HG02938 (cell line): ENCODE measurements at regions not wholly inside any gene's neighbourhood (a gene's known extent, or its start where the extent isn't known, plus 50 kb on each side); places are given as distances from the start of the nearest gene placed in this dataset.
A peak's percentile ranks its signal among the peaks of the same experiment; 100 is the strongest.

Experiments used
- ATAC-seq: cut with Tn5 transposase; IDR thresholded peaks from one replicate; pipeline ENCODE4 v1.9.1; 2021; ENCODE audit warnings: mild to moderate bottlenecking, moderate library complexity; ENCODE audit not compliant: unreplicated experiment

DNA sequence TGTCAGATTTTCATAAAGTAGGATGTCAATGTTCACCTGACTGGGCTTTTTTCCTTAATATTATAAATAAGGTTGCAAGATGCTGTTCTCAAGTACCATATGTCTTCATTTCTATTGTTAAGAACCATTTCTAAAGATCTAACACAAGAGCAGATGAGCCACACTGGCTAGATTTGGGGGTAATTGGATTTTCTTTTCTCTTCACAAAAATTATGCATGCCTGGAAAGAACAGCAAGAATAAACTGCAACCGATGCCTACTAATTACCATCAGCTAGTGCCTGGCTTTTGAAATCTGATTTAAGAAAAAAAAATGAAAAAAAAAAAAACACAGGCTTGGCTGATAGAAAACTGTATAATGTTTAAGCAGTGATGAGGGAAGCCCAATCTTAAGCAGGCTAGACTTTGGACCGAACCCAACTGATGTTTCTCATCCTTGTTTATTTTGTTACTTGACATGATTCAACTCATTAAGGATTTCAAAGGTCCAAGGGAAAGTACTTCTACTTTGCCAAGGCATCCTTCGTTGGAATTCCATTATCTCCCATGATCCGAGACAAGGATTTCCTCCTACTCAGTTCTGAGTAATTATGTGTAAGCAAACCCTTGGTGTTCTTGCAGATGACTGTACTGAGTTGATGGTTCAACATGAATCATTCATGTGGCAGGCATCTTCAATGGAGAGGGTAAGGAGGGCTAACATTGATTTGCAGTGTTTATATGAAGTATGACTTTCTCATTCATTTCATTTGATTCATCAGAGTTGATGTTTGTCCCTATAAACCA is 300.5 kb downstream of the SPRY2 start:
- no peak for ATAC-seq

DNA sequence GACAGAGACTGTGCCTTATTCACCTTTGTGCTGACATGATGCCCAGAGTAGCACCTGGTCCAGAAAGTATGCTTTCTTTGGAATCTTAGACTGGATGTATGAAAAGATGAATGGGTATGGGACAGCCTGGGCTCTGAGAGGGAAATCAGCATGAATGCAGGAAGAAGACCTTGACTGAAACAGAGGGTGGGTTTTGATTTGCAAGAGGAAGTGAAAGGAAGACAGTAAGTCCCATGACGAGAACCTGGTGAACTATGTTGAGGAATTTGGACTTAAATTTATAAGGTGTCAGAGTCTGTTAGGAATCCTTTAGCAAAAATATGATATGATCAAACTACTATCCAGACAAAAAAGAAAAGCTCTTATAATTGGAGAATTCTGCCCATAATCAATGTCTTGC is 301.9 kb downstream of the SPRY2 start:
- ATAC-seq: peak; percentile 66

DNA sequence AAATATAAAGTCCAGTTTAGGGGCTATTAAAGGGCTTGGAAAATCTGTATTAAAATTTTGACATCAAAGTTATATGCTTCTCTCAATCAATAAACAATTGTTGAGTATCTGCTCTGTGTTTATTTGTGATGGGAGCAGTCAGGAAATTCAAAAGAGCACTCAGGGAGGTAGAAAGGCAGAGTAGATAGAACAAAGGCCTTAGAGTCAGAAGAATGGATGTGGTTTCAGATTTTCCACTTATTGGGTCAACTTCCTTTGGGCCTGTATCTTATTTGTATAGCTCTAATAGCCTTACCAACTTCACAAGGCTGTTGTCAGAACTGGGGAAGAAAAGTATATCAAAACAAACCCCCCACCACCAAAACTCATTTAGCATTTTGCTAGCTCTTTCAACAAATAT is 302.6 kb downstream of the SPRY2 start:
- no peak for ATAC-seq

DNA sequence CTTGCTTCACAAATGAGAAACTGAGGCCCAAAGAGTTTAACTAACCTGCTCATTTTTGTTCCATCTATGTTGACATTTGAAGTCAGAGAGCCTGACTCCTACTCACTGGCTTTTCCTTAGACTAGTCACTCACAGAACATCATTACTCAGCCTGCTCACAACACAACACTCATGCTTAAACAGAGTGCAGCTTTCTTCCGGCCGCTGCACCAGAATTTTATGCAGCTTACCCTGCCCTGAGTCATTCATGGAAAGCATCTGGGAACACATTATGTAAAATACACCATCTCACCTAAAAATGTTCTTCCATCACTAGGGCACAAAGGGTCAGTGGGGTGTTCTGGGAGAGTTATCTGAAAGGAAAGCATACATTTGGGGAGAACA is 303.4 kb downstream of the SPRY2 start:
- ATAC-seq: no peak

DNA sequence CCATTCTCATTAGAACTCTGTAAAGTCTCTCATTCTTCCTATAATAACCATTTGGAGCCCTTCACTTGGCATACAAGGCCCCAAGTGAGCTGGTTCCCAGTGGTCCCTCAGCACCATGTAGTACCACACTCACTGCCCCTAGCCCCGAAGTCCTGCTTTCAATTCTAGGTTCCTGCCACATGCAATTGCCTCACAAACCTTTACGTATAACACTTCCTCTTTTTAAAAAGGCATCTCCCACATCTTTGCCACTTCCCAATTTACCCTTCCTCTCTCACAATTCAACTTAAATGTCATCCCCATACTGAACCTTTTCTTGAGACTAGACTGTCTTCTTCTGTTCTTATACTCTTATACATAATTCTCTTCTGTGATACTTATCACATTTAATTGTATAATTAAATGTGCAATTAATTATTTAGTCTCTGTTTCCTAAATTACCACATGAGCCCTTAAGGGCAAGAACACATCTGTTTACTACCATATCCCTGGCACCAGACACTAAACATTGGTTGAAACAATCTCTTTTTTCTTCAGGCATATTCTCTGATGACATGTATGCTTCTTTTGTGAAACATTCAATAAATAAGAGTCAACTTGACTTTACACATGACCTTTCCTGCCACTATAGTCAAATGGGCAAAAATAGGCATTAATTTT is 304.0 kb downstream of the SPRY2 start:
- ATAC-seq: no peak

DNA sequence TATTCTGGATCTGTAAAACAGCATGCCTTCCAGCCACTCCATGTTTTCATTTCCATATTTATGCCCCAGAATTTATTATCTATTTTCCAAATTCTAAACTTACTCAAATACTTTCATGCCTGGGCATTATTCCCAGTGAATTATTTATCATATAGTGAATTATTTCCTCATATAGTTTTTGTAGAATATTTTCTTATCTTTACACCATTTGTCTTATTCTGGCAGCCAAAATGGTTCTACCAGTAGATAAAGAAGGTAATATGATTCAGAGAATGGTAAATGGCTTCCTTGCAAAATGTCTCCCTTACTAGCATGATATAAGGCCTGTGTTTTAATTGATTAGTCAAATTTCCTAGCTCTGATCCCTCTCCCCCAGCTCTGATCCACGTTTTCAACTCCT is 305.8 kb downstream of the SPRY2 start:
- ATAC-seq: no peak

DNA sequence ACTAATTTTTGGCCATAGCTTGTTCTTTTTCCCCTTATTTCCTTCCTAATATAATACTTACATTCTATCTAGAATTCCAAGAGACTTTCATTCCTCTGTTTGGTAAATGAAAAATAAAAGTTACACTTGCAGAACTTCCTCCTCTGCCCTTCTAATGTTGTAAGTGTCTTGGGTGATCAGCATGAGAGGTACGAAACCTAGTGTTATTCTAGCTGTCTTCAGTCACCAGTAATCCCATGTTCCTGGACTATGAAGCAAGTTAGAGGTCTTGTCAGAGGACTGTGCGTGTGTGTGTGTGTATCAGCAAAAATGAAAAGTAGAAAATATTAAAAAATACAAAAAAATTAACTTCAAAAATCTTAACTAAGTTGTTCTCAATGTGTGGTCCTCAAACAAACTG is 307.0 kb downstream of the SPRY2 start:
- ATAC-seq: no peak

DNA sequence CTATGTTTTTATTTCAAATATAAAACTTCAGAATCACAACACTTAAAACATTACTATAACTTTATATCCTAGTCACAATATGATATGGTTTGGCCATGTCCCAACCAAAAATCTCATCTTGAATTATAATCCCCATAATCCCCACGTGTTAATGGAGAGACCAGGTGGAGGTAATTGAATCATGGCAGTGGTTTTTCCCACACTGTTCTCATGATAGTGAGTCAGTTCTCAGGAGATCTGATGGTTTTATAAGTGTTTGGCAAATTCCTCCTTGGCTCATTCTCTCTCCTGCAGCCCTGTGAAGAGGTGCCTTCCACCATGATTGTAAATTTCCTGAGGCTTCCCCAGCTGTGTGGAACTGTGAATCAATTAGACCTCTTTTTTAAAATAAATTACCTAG is 307.6 kb downstream of the SPRY2 start:
- no peak for ATAC-seq

DNA sequence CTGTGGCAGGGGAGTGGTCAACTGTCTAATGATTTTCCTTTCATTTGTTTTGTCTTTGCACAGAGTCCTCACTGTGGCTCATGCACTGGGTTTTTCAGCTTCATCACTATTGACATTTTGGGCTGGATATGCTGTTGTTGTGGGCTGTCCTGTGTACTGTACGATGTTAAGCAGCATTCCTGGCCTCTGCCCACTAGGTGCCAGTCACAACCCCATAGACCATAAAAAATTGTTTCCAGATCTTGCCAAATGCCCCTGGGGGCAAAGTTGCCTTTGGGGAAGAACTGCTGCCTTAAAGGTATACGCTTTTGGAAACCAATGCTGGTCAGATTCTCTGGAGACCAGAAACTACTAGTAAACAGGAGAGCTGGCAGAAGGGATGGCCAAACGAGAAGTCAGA is 310.4 kb downstream of the SPRY2 start:
- no peak for ATAC-seq

DNA sequence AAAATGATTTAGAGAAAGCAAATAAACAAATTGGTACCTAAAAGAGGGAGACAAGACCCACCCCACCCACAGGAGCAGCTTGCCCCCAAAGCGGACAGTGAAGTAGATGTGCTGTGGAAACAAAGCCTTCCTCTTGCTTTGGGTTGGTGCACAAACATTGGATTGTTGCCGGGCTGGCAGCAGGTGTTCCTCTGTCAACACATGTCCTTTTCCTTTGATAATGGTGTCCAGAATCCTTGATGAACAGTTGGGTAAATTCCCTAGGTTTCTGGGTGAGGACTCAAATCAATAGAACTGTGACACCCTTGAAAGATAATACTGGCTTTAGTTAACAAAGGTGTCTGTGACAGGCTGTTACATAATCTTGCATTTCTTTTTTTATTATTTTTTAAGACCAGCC is 311.8 kb downstream of the SPRY2 start:
- no peak for ATAC-seq

DNA sequence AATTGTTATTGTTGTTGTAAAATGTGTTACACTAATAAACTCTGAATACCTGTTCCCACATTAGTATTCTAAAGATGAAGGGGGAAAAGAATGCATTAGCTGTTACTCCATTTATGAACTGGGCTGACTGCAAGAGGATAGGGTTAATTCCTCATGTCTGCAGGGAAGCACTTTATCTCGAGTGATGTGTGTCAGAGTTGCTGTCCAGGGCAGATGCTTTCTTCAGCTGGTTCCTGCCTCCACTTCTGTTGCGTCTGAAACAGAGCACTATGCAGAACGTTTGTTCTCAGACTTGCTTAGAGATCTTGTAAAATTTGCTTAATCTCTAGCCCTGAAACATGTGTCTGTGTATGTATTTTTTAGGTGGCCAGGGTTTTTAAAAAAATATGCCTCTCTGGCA is 318.8 kb downstream of the SPRY2 start:
- ATAC-seq: no peak

DNA sequence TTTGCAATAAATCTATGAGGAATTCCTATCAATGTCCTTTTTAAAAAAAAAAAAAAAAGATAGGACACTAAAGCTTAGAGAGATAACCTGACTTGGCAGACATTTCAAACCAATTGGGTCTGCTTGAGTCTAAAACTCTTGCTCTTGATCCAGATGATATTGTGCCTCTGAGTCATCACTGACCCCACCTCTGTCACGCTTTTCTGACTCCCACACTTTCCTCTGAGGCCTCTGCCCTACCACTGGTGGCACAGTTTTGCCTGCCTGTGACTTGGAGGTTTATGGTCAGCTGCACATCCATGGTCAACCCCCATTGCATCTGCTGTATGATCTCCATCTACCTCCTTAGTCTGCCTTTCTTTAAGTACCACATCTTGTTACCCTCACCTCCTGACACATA is 328.7 kb downstream of the SPRY2 start:
- ATAC-seq: no peak

DNA sequence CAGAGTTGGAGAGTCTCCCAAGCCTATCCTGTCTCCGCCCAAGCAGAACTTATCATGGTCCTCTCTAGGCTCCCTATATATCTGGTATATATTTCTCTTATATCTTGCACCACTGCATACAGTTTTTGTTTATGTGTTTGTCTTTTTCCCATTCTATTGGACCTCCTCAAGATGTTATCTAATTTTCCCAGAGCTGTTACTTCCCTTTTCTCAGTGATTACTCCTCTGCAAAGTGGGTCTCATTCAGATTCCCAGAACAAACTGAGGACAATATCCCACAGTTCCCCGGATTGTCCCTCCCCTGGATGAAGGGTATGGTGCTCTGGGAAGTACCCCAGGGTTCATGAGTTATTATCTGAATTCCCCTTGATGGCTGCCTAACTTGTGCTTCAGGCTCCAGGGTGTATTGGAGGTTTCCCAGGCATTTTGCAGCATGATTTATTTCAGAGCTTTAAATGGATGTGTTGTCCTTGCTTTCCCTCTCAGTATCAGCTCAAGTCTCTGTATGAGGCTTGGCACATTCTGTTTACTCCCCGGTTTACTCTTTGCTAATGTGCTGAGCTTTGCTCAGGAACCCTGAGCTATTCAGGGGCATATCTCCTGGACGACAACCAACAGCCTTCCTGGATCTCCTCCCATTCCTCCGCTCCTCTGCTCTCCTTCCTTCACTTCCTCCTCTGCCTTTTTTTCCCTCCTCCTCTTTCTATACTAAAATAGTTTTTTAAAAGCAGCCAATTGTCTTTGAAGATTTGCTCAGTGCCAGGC is 329.3 kb downstream of the SPRY2 start:
- no peak for ATAC-seq

DNA sequence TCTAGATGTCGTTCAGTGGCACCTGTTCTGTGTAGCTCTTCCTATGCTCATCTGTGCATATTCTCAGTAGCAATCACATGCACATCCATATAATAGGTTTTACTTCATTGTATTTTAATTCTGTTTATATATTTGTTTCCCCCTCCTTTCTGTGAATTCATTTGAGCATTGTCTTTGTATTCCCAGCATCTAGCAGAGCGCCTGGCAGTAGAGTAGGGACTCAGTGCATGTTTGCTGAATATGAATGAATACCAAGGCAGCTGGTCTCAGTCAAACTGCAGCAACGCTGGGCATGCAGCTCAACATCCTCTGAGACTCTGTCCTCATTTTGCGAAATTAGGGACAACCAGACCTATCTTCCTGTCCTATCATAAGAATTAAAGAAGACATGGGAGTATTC is 330.1 kb downstream of the SPRY2 start:
- no peak for ATAC-seq

DNA sequence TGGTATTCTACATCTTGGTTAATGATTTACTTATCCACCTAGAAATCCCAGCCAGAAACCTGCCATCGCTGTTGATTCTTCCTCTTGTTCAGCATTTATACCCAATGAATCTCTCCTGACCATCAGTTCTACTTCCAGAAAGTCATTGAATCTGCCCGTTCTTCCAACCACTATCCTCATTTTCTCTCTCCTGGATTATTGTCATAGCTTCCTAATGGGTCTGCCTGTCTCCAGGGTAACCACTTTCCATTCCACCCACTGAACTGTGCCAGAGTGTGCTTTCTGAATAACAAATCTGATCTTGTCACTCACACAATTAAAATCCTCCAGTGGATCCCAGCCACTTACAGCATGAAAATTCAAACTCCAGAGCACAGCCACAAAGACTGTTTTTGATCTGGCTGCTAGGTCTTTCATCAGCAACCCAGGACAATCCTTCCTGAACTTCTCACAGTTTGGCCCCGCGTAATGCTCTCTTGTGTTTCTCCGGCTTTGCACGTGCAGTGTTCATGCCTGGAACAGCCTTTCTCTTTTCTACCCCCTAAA is 330.6 kb downstream of the SPRY2 start:
- no peak for ATAC-seq

DNA sequence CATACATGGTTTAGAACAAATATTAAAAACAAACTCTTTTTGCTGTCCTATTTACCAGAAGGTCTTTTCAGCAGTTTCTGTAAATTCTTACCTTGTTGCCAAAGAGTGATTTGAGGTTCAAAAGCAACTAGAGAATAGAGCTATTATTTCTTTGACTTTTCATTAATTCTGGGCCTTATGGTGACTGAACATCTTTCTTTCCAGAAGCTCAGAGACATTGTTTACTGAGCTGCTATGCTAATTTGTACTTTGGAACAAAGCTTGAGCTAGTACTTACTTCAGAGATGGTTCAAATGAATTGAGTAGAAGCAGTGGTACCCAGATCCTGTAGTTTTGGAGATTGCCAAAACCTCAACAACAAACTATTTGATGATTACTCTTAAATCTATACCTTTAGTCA is 331.2 kb downstream of the SPRY2 start:
- no peak for ATAC-seq

DNA sequence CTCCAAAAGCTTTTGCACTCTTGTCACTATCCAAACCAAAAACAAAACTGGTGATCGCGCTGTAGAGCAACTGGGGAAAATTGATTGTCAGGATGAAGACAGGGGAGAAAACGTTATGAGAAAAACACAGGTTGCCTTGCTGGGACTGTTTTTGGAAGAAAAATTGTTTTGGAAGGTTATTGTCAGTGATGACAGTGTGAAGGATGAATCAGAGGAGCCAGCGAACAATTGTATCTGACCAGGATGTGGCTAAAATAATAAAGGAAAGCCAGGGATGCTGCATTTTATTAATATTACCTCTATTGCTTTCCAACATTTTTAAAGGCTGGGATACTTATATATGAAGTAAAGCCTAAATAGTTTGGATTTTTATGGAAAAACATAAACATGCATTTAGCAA is 334.0 kb downstream of the SPRY2 start:
- ATAC-seq: no peak

DNA sequence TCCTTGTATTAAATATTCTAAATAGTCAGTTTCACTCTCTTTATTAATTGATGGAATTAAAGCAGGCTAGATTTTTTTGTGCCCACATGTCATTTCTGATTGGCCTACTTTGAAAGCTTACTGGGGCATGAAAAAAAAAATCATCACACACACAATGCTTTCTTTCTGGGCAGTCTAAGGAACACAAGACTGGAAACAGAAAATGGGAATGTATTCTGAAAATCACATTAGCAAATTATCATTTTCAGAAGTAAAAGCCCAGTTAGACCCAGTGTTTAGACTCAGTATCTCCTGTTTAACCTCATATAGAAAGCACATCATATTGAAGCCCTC is 339.4 kb downstream of the SPRY2 start:
- ATAC-seq: no peak

DNA sequence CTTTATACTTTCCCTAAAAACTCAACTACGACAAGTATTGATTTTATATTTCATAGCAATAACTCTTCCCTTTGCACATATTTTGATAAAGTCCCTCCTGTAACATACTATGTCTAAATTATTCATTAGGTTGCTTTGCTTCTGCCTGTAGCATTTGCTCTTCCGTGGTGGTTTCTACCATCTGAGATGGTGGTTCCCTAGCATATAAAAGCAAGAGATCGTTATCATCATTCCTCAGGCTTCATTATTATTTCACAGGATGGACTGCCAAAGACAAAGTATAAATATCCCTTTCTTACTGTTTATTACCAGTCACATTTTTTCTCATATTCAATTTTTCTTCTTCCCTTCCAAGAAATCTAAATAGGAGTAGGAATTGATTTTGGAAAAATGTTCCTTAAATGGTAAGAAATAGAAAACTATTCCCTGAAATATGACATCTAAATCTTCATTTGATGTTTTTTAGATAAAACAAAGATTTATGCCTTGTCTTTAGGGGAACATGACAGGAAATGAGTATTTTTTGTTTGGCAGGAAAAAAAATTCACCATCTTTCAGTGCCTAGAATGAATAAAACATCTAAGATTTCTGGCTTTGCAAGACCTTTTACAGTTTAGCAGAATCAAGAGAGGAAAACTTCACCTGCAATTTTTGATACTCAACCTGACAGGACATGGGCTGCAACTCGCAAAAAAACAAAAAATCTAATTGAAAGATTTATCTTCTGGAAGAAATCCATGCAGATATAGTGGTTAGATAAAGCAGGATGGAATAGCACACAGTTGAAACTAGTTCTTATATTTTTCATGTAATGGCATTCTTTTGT is 340.0 kb downstream of the SPRY2 start:
- ATAC-seq: no peak

DNA sequence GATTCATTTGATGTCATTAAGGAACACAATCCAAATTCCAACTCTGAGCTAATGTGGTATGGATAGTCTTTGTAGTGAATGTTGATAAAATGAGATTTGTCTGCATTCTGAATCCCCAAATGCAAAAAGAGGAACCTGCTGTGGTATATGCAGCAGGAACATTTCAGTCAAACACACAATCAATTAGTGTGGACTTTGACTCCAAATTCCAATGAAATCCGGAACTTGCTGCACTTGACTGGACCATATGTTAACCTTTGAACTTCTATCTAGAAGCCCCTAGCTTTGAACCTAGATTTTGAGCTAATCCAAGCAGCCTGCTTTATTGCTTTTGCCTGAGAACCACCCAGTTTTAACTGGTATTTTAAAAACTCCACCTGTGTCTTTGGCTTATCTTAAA is 341.3 kb downstream of the SPRY2 start:
- ATAC-seq: no peak

DNA sequence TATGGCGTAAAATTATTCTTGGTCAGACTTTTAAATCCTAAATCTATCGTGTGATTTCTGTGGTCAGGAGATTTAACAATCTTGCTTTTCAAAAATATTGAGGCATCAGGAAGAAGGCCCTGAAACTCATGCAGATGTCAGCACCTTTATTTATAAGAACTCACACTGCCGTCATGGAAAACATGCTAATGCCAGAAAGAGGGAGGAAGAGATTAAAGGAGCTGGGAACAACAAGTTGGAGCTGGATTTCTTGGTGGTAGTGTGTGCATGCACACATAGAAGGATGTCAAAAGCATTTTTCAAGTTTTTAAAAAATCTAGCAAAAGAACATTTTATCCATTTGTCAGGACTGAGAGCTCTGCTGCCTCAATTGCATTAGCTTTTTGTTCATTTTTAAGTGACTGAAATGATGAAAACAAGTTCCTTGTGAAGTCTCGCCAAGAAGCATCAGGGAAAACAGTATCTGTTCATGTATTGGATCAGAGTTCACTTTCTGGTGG is 342.5 kb downstream of the SPRY2 start:
- no peak for ATAC-seq
